K562 (cell line): ENCODE measurements at regions not wholly inside any gene's neighbourhood (a gene's known extent, or its start where the extent isn't known, plus 50 kb on each side); places are given as distances from the start of the nearest gene placed in this dataset.

ENCODE experiments used
- ATAC-seq: fragments of 200-7000 bp; cut with Tn5 transposase; 3 replicates; pipeline ENCODE4 v1.9.1; 2020; ENCODE audit warnings: moderate library complexity
- BruUV-seq: library from RNA; stranded (reverse); fragments of 400-500 nt; replicated peaks from 2 replicates; lab custom pipeline; 2021; lab: Mats Ljungman, UMichigan
- CTCF ChIA-PET: fragments of 300-600 bp; formaldehyde crosslinking; extraction: SDS; loops from one replicate; lab custom pipeline; 2021; ENCODE audit warnings: low intra/inter-chr PET ratio; lab: Yijun Ruan, JAX
- POLR2A ChIA-PET: fragments of 300-600, 350-650 bp; sonication (Branson Sonifier 250); formaldehyde crosslinking; extraction: SDS; loops from one replicate; lab custom pipeline; 2021; ENCODE audit warnings: antibody characterized with exemption, inconsistent platforms; lab: Yijun Ruan, JAX
- DNase-seq, 4 experiments: peaks; one replicate each; pipeline versions ENCODE4 v3.0.0 to v3.0.0-alpha.2; 2011 to 2018; ENCODE audit warnings: low spot score in 3 of 4, mixed read lengths in 3 of 4; ENCODE audit errors: extremely low read depth in 1 of 4
- FAIRE-seq: peaks from 2 replicates; lab custom pipeline; 2011; peaks lifted over from hg19 to GRCh38; lab: Jason Lieb, UNC
- H2AFZ ChIP-seq: 2 replicates; pipeline ENCODE4 v1.6.0; 2011; ENCODE audit warnings: low read depth, low read length, control low read depth, inconsistent platforms
- H3K27ac ChIP-seq: fragments of 200-600 bp; 3 replicates; pipeline ENCODE4 v1.8.0; 2011; ENCODE audit warnings: low read depth, mild to moderate bottlenecking, control low read depth, inconsistent platforms, low read length, moderate library complexity, mixed read lengths; ENCODE audit errors: extremely low read depth
- H3K27me3 ChIP-seq, 2 experiments: fragments of 300-600 bp in 1 of 2; 2 replicates in 1 of 2; 3 replicates in 1 of 2; pipeline versions ENCODE4 v1.6.0 to v1.8.0; 2011; ENCODE audit warnings: inconsistent platforms in 2 of 2, low read length in 2 of 2, mild to moderate bottlenecking in 1 of 2, mixed read lengths in 1 of 2, moderate library complexity in 1 of 2; ENCODE audit not compliant: control insufficient read depth in 2 of 2, insufficient read depth in 2 of 2
- H3K36me3 ChIP-seq: fragments of 300-600 bp; 3 replicates; pipeline ENCODE4 v1.8.0; 2011; ENCODE audit warnings: mild to moderate bottlenecking, low read length, inconsistent platforms; ENCODE audit not compliant: control insufficient read depth, insufficient read depth
- H3K4me1 ChIP-seq, 2 experiments: fragments of 200-600 bp in 1 of 2; replicated peaks in 1 of 2; 2 replicates in 1 of 2; 3 replicates in 1 of 2; pipeline versions ENCODE4 v1.5.1 to v1.8.0; 2011; ENCODE audit warnings: inconsistent platforms in 2 of 2, low read length in 2 of 2, mild to moderate bottlenecking in 1 of 2, mixed read lengths in 1 of 2, moderate library complexity in 1 of 2; ENCODE audit not compliant: control insufficient read depth in 2 of 2, insufficient read depth in 2 of 2
- H3K4me2 ChIP-seq: 2 replicates; pipeline ENCODE4 v1.6.1; 2011; ENCODE audit warnings: low read length, control low read depth, inconsistent platforms, mixed read lengths; ENCODE audit not compliant: insufficient read depth
- H3K4me3 ChIP-seq: fragments of 200-600 bp; sonication (generic), shearing (Covaris generic); 2 replicates; pipeline ENCODE4 v1.5.1; 2016; ENCODE audit warnings: control low read depth, inconsistent platforms
- H3K79me2 ChIP-seq: fragments of 200-600 bp; 3 replicates; pipeline ENCODE4 v1.8.0; 2011; ENCODE audit warnings: low read length, inconsistent platforms; ENCODE audit not compliant: control insufficient read depth, insufficient read depth
- H3K9ac ChIP-seq, 2 experiments: 2 replicates each; pipeline versions ENCODE4 v1.6.0 to v1.6.1; 2011; ENCODE audit warnings: low read depth in 2 of 2, low read length in 2 of 2, control low read depth in 1 of 2, inconsistent platforms in 1 of 2, mild to moderate bottlenecking in 1 of 2, mixed read lengths in 1 of 2; ENCODE audit not compliant: insufficient read depth in 1 of 2
- H3K9me1 ChIP-seq: one replicate; pipeline ENCODE4 v1.6.0; 2011; ENCODE audit warnings: inconsistent platforms, mild to moderate bottlenecking, low read length, moderate library complexity; ENCODE audit not compliant: control insufficient read depth, insufficient read depth
- H3K9me3 ChIP-seq: replicated peaks from 2 replicates; pipeline ENCODE4 v1.5.1; 2011; ENCODE audit warnings: low read depth, low read length, inconsistent platforms; ENCODE audit not compliant: control insufficient read depth, insufficient read depth
- H4K20me1 ChIP-seq: replicated peaks from 2 replicates; pipeline ENCODE4 v1.6.1; 2011; ENCODE audit warnings: low read length, inconsistent platforms, mixed read lengths; ENCODE audit not compliant: control insufficient read depth, insufficient read depth
- BRCA1 ChIP-seq, 2 experiments: fragments of 450-650 bp in 1 of 2; sonication (generic) in 1 of 2; formaldehyde crosslinking in 1 of 2; IDR thresholded peaks; 2 replicates each; pipeline versions ENCODE4 v1.5.0 to v1.6.1; 2017 to 2020; ENCODE audit warnings: mild to moderate bottlenecking in 1 of 2, missing genetic modification reagents in 1 of 2
- CEBPG ChIP-seq, 3 experiments: fragments of 200-800 bp in 1 of 3; sonication (Bioruptor generic) in 1 of 3; sonication (generic) in 1 of 3; formaldehyde crosslinking in 1 of 3; IDR thresholded peaks in 2 of 3; conservative IDR thresholded peaks in 1 of 3; 2 replicates each; pipeline versions ENCODE4 v1.6.1 to v1.8.0; 2016 to 2022; ENCODE audit warnings: missing compliant biosample characterization in 2 of 3, missing genetic modification characterization in 2 of 3, mild to moderate bottlenecking in 1 of 3, missing genetic modification reagents in 1 of 3
- KAT7 ChIP-seq: sonication (generic); formaldehyde crosslinking; IDR thresholded peaks from 2 replicates; pipeline ENCODE4 v1.8.0; 2022; ENCODE audit warnings: missing genetic modification reagents, mild to moderate bottlenecking, borderline replicate concordance
- KLF6 ChIP-seq: fragments of 250-450 bp; sonication (Bioruptor Pico); IDR thresholded peaks from 2 replicates; pipeline ENCODE4 v1.4.0; 2020; ENCODE audit warnings: mild to moderate bottlenecking, moderate library complexity, borderline replicate concordance
- MEF2D ChIP-seq: conservative IDR thresholded peaks from 2 replicates; pipeline ENCODE4 v1.6.1; 2016; ENCODE audit warnings: low read depth, missing genetic modification characterization, missing compliant biosample characterization
- ZFP36 ChIP-seq: fragments of 150-350 bp; IDR thresholded peaks from 2 replicates; pipeline ENCODE4 v1.6.1; 2018; ENCODE audit warnings: low read length, low read depth; ENCODE audit not compliant: partially characterized antibody
- ZMIZ1 ChIP-seq, 2 experiments: fragments of 150-350 bp in 1 of 2; IDR thresholded peaks; 2 replicates each; pipeline ENCODE4 v1.6.1; 2012 to 2016; ENCODE audit warnings: low read depth in 2 of 2, low read length in 2 of 2, mild to moderate bottlenecking in 1 of 2, moderate library complexity in 1 of 2
- ZZZ3 ChIP-seq: fragments of 450-650 bp; IDR thresholded peaks from 2 replicates; pipeline ENCODE4 v1.6.1; 2016; ENCODE audit warnings: antibody characterized with exemption, mild to moderate bottlenecking, moderate library complexity
- WGBS: fragments of 100-300 bp; shearing (Covaris generic); methylation state at CpG from one replicate; pipeline ENCODE4 v1.1.6; 2016; ENCODE audit warnings: low coverage, mixed read lengths; ENCODE audit not compliant: insufficient coverage; ENCODE audit errors: missing lambda C conversion rate; 5-methylcytosine and 5-hydroxymethylcytosine counted together
- in situ Hi-C: fragments of 300-500 bp; cut with MboI; formaldehyde crosslinking; loops from 4 replicates; pipeline ENCODE4 v1.15.0; 2018; ENCODE audit warnings: inconsistent platforms, mixed read lengths
- intact Hi-C: fragments of 100-400 bp; cut with micrococcal nuclease; formaldehyde crosslinking; loops from 2 replicates; pipeline ENCODE4 v1.14.2; 2022
- TF ChIP-seq, protein P1 (sequence below): sonication (generic); formaldehyde crosslinking; IDR thresholded peaks from 2 replicates; pipeline ENCODE4 v1.9.0; 2022; ENCODE audit warnings: mild to moderate bottlenecking, missing genetic modification reagents
- TF ChIP-seq, protein P2 (sequence below): IDR thresholded peaks from 2 replicates; pipeline ENCODE4 v1.6.1; 2012; ENCODE audit warnings: low read depth, low read length, improper control_type of control experiment, borderline replicate concordance
- TF ChIP-seq, protein P3 (sequence below): fragments of 250-450 bp; sonication (Bioruptor Pico); IDR thresholded peaks from 2 replicates; pipeline ENCODE4 v1.9.0; 2021; ENCODE audit warnings: mild to moderate bottlenecking

DNA sequence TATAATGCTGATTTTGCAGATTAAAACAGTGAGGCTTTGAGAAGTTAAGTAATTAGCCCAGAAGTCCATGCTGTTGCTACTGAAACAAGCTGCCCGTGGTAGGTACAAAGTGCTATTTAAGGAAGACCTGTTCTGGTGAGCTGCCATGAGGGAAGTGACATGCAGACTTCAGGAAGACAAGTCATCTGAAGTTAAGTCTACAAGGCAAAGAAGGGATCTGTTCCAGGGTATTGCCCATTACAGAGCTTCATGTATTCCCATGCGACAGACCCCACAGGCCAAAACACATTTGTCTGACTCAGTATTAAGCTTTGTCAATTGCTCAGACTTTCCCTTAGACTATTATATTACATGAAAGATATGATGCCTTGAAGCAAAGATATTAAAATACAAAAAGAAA is 520.8 kb downstream of the FBXO15 start (continued):
- TF ChIP-seq, protein P1, sequence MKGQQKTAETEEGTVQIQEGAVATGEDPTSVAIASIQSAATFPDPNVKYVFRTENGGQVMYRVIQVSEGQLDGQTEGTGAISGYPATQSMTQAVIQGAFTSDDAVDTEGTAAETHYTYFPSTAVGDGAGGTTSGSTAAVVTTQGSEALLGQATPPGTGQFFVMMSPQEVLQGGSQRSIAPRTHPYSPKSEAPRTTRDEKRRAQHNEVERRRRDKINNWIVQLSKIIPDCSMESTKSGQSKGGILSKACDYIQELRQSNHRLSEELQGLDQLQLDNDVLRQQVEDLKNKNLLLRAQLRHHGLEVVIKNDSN, result no peak
- TF ChIP-seq ZFP36, result no peak
- TF ChIP-seq, protein P2, sequence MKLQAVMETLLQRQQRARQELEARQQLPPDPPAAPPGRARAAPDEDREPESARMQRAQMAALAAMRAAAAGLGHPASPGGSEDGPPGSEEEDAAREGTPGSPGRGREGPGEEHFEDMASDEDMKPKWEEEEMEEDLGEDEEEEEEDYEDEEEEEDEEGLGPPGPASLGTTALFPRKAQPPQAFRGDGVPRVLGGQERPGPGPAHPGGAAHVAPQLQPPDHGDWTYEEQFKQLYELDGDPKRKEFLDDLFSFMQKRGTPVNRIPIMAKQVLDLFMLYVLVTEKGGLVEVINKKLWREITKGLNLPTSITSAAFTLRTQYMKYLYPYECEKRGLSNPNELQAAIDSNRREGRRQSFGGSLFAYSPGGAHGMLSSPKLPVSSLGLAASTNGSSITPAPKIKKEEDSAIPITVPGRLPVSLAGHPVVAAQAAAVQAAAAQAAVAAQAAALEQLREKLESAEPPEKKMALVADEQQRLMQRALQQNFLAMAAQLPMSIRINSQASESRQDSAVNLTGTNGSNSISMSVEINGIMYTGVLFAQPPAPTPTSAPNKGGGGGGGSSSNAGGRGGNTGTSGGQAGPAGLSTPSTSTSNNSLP, result no peak
- no peak for TF ChIP-seq KLF6 (CRISPR knock-in tag)
- TF ChIP-seq, protein P3, sequence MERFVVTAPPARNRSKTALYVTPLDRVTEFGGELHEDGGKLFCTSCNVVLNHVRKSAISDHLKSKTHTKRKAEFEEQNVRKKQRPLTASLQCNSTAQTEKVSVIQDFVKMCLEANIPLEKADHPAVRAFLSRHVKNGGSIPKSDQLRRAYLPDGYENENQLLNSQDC (CRISPR knock-in tag), result no peak
- TF ChIP-seq, all 486 proteins: peak for 0

GRCh38 chr18:73626221-73626620 is 521.4 kb downstream of the FBXO15 start:
- Histone ChIP-seq H3K4me3 (no peak overlapping the region), H3K9me1 (no peaks in the 10 kb centered on the region), H4K20me1 (no peaks in the 10 kb centered on the region), H3K9me3 (no peaks in the 10 kb centered on the region), H3K27ac (no peak overlapping the region), H3K36me3 (no peaks in the 10 kb centered on the region), H2AFZ (no peak overlapping the region), H3K9ac (no peak overlapping the region), H3K79me2 (no peaks in the 10 kb centered on the region), H3K4me1 (no peaks in the 10 kb centered on the region), H3K27me3 (no peaks in the 10 kb centered on the region), H3K4me2 (no peak overlapping the region)
- CTCF ChIA-PET, result no interaction called here
- in situ Hi-C loops, result no loop called here
- intact Hi-C loops, result no loop called here
- 0% methylated on average over 2 of the region's 2 CpGs for WGBS
- no TSS peak for BruUV-seq
- POLR2A ChIA-PET, result no interaction called here
- FAIRE-seq (no peak), ATAC-seq (no peak), DNase-seq (no peak)
- TF ChIP-seq ZMIZ1 (IDR thresholded peaks at IDR 0.05; ENCODE audit: low read depth in 2 of 2, low read length in 2 of 2), result no peak
- TF ChIP-seq MEF2D (tag), result no peak
- TF ChIP-seq CEBPG (CRISPR knock-in tag; IDR thresholded peaks at IDR 0.05), result no peak
- no peak for TF ChIP-seq CEBPG (tag; conservative IDR thresholded peaks at IDR 0.05 in 1 of 2, IDR thresholded peaks at IDR 0.05 in 1 of 2)
- no peak for TF ChIP-seq ZZZ3
- no peak for TF ChIP-seq BRCA1 (IDR thresholded peaks at IDR 0.05)
- no peak for TF ChIP-seq BRCA1 (CRISPR knock-in tag; IDR thresholded peaks at IDR 0.05)
- no peak for TF ChIP-seq KAT7 (CRISPR knock-in tag)
